GM12891 (cell line): ENCODE measurements at regions not wholly inside any gene's neighbourhood (a gene's known extent, or its start where the extent isn't known, plus 50 kb on each side); places are given as distances from the start of the nearest gene placed in this dataset.
"Not testable (repeated sequence)": the region's sequence is repeated elsewhere in the genome, so short reads cannot be mapped to it uniquely, and the experiment has no call there.

Experiments
- DNase-seq: peaks from one replicate; pipeline ENCODE4 v3.0.0; 2011; ENCODE audit warnings: low spot score; ENCODE audit not compliant: insufficient read length
- FAIRE-seq: peaks from 2 replicates; lab custom pipeline; 2011; peaks lifted over from hg19 to GRCh38; lab: Jason Lieb, UNC
- PAX5 ChIP-seq: IDR thresholded peaks from 2 replicates; pipeline ENCODE4 v1.6.1; 2011; ENCODE audit warnings: low read length, moderate library complexity, mild to moderate bottlenecking; ENCODE audit not compliant: insufficient read depth, severe bottlenecking
- POLR2A ChIP-seq: IDR thresholded peaks from 2 replicates; pipeline ENCODE4 v1.6.1; 2011; ENCODE audit warnings: low read depth, low read length, control low read depth
- POLR2AphosphoS5 ChIP-seq: IDR thresholded peaks from 2 replicates; pipeline ENCODE4 v1.6.1; 2011; ENCODE audit warnings: low read depth, low read length, control low read depth
- POU2F2 ChIP-seq: IDR thresholded peaks from 2 replicates; pipeline ENCODE4 v1.6.1; 2011; ENCODE audit warnings: low read depth, mild to moderate bottlenecking, control low read depth, low read length, moderate library complexity
- SPI1 ChIP-seq: IDR thresholded peaks from 2 replicates; pipeline ENCODE4 v1.6.1; 2011; ENCODE audit warnings: low read depth, low read length, control low read depth
- TAF1 ChIP-seq: IDR thresholded peaks from 2 replicates; pipeline ENCODE4 v1.6.1; 2011; ENCODE audit warnings: low read depth, low read length, control low read depth

- no peak for DNase-seq
- FAIRE-seq, result no peak
- TF ChIP-seq SPI1, result no peak
- no peak for TF ChIP-seq POU2F2
Observed at GRCh38 chr13:97883396-97883795, 70.1 kb upstream of the IPO5 start.

DNA sequence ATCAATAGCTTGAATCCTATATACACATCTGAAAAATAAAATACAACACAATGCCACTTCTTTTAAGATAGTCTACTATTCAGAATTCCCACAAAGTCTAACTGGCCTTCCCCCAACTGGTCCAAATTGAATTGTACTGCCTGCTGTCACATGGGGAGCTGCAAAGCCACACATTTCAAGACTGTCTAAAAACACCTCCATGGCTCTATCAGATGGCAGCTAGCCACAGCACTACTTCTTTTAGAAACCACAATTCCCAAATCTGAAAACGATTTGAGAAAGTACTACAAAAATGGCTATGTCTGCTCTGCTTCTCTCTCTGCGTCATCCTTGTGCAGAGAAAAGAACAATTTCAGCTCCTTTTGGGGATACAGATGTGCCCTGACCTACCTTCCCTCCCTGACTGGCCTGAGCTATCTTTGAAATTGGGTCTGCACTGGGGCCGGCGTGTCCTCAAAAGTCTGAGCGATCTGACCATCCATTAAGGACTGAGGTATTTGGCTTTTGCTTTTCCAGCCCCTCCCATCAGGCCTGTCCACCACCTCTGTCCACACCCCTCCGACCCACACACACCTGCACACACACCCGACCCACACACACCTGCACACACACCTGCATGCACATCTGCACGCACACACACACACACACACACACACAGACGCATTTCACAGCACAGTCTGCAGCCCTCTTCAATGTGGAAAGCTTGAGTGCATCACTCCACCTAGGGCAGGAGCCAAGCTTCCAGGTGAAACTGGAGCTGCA lies 68.6 kb upstream of the IPO5 start:
- no peak for TF ChIP-seq POLR2AphosphoS5
- TF ChIP-seq TAF1, result no peak
- DNase-seq (no peak), FAIRE-seq (no peak)

GRCh38 chr13:97885641-97886040 lies 67.8 kb upstream of the IPO5 start:
- TF ChIP-seq PAX5 (no peak), TAF1 (no peak), POU2F2 (no peak), POLR2A (no peak), SPI1 (no peak), POLR2AphosphoS5 (no peak)
- FAIRE-seq, result no peak
- DNase-seq, result no peak

DNA sequence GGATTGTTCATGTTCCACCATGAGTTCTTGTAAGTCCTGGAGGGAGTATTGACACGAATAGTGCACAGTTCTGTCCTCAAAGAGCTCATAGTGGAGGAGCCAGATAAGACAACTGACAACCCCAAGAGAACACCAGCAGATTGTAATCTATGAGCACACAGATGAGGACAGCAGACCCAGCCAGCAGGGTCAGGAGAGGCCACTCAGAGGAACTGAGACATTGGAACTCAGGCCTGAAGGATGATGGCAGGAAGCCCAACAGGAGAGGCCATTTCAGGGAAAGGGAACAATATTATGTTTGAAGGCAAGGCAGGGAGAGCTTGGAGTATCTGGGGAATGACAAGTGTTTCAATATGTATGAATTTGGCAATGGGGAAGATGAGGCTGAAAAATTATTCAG lies 63.7 kb upstream of the IPO5 start:
- DNase-seq (no peak), FAIRE-seq (no peak)

GRCh38 chr13:97890573-97890972 lies 62.9 kb upstream of the IPO5 start:
- FAIRE-seq, result no peak
- DNase-seq, result no peak
- TF ChIP-seq TAF1 (no peak), PAX5 (no peak), POLR2A (no peak), POLR2AphosphoS5 (no peak), POU2F2 (no peak), SPI1 (no peak)

More for the DNA sequence above, 63.7 kb upstream of the IPO5 start:
- TF ChIP-seq PAX5, result no peak
- TF ChIP-seq POU2F2, result no peak
- TF ChIP-seq POLR2A, result no peak
- TF ChIP-seq POLR2AphosphoS5, result no peak
- TF ChIP-seq SPI1, result no peak
- TF ChIP-seq TAF1, result no peak

DNA sequence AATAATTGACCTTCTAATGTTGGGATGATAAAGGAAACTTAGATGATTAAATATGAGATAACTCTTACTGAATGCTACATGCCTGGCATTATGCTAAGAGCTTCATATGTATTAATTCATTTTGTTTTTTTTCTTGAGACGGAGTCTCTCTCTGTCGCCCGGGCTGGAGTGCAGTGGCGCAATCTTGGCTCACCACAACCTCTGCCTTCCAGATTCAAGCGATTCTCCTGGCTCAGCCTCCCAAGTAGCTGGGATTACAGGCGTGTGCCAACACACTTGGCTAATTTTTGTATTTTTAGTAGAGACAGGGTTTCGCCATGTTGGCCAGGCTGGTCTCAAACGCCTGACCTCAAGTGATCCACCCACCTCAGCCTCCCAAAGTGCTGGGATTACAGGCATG lies 61.5 kb upstream of the IPO5 start:
- DNase-seq, FAIRE-seq: not testable (repeated sequence)

GRCh38 chr13:97892717-97893116 lies 60.8 kb upstream of the IPO5 start:
- TF ChIP-seq POLR2A (no peak), PAX5 (no peak), POLR2AphosphoS5 (no peak), SPI1 (no peak), POU2F2 (no peak), TAF1 (no peak)
- FAIRE-seq (no peak), DNase-seq (no peak)

GRCh38 chr13:97895383-97895782 lies 58.1 kb upstream of the IPO5 start:
- DNase-seq (no peak), FAIRE-seq (no peak)
- no peak for TF ChIP-seq POLR2A
- TF ChIP-seq POLR2AphosphoS5, result no peak
- TF ChIP-seq SPI1, result no peak
- no peak for TF ChIP-seq TAF1
- TF ChIP-seq PAX5, result no peak
- no peak for TF ChIP-seq POU2F2

DNA sequence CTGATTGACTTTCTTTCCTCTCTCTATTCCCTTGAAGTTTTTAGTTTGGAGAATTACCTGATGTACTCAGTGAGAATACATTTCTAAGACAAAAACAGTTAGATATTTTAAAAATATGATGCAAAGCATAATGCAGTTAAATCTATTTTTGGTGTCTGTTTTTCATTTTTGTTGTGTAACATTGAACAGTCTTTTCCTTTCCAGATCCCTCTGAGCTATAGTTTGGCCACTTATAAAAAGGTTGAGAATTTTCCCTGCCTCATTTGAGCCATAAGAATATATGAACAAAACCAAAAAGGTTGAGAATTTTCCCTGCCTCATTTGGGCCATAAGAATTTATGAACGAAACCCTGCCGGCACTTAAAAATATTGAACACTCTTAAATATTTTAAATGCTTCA lies 57.0 kb upstream of the IPO5 start:
- DNase-seq (no peak), FAIRE-seq (no peak)
- TF ChIP-seq SPI1, result no peak
- no peak for TF ChIP-seq TAF1
- TF ChIP-seq POLR2AphosphoS5, result no peak
- no peak for TF ChIP-seq POLR2A
- TF ChIP-seq POU2F2, result no peak
- TF ChIP-seq PAX5, result no peak

GRCh38 chr13:97901716-97902115 lies 51.8 kb upstream of the IPO5 start:
- FAIRE-seq (no peak), DNase-seq (no peak)
- no peak for TF ChIP-seq POLR2AphosphoS5
- no peak for TF ChIP-seq PAX5
- no peak for TF ChIP-seq POU2F2
- TF ChIP-seq POLR2A, result no peak
- no peak for TF ChIP-seq SPI1
- TF ChIP-seq TAF1, result no peak
